HG02610 (cell line): ENCODE measurements at regions not wholly inside any gene's neighbourhood (a gene's known extent, or its start where the extent isn't known, plus 50 kb on each side); places are given as distances from the start of the nearest gene placed in this dataset.
"Not testable (repeated sequence)": the region's sequence is repeated elsewhere in the genome, so short reads cannot be mapped to it uniquely, and the experiment has no call there.

Source experiments
- ATAC-seq: cut with Tn5 transposase; IDR thresholded peaks from one replicate; pipeline ENCODE4 v1.9.1; 2021; ENCODE audit warnings: mild to moderate bottlenecking, moderate library complexity; ENCODE audit not compliant: unreplicated experiment

GRCh38 chr7:153912211-153912610, 140.0 kb upstream of the DPP6 start:
- no peak for ATAC-seq

DNA sequence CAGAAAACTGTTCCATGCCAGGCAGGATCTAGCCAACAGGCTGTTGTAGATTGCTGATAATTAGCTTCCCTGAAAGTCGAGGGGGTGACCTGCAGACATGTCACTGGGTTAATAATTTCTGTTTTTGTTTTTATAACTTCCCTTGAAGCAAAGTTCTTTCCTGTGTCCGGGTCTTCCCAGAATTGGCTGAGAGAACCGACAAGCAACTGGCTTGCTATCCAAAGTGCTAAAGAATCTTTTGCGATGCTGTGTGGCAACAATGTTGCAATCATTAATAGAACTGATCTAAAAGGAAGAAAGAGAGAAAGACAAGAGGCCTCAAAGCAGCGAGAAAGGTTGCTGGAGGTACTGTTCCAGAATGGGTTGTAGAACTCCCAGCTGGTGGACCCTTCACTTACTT, 132.1 kb upstream of the DPP6 start:
- ATAC-seq, result no peak

GRCh38 chr7:153920897-153921296, 131.3 kb upstream of the DPP6 start:
- no peak for ATAC-seq

DNA sequence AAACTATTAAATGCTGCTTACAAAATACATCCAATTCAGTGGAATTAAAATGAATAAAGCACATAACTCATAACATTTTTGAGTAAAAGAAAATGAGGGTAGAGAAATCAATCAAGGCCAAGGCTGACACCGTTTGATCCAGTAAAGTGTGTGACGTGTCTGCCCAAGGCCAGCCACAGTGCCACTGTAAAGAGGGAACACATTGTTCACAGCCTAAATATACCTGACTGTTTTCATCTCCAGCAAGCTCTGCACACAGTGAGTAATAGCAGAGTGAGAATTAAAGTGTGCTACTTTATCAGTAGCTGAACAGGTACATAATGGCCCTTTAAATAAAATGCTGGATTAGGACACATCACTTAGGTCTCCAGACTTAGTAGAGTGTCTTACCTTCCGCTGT, 130.8 kb upstream of the DPP6 start:
- ATAC-seq, result no peak

DNA sequence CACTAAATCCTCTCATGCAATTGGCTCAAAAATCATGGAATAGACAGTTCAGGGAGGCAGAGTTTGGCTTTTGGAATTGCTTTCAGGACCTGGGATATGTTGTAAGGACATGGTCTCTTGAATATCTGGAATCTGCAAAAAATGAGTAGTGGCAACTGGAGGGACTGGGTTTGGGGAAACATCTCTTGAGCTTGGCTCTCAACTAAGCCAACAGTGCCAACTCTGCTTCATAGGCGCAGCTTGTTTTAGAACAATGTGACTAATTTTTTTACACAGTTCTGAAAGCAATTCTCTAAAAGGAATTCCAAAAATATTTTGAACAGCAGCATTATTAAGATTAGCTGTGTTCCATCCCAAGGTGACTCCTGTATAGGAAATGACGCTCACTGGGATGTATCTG, 121.5 kb upstream of the DPP6 start:
- no peak for ATAC-seq

DNA sequence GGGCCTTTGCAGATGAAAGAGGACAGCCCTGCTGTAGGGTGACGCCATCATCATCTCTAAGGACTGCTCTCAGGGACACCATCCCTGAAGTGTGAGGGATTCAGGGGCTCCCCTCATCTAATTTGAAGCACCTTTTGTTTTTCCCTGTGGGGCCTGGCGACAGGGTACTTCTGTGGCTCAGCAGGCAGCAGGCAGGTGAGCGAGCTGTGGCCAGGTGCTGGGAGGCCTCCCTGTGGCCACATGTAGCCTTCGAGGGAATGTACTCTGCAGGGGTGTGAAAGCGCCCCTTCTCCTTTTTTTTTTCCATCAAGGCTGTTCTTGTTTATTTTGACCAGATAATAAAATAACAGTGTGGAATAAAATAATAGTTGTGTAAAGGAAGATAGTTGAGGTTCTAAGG, 118.2 kb upstream of the DPP6 start:
- ATAC-seq, result no peak

- no peak for ATAC-seq
Measured at GRCh38 chr7:153934629-153935028, 117.6 kb upstream of the DPP6 start.

DNA sequence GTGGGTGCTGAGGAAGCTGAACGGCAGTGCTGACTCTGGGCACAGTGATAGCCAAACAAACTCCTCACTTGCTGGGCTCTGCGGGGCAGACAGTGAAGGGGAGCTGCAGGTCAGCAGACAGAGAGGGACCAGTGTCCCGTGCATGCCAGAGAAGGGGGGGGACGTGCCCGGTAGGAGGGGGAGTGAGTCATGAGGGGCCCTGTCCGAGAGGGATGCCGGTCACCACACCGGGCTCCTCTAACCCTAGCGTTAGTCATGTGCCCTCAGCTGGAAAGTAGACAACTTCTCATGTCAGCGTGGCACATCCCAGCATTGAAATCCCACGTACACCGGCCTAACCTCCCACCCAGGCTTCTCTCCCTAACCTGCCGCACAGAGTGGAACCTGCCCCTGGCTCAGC, 117.1 kb upstream of the DPP6 start:
- no peak for ATAC-seq

- no peak for ATAC-seq
Measured at GRCh38 chr7:153938451-153938850, 113.7 kb upstream of the DPP6 start.

DNA sequence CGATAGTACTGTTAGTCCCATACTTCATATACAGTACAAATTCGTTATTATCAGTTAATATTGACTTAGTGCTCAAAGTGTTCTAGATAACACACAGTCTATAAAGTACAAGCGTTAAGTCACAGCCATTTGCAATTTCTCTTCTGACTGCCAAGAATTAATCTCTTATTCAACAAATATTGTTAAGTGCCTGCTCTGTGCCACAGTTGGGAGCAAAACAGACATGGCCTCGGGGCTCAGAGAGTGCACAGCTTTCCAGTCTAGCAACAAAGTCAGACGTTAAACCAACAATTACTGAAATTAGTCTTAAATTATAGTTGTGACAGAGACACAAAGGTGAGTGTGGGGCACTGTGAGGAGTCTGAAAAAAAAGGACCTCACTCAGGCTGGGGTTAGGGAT, 113.0 kb upstream of the DPP6 start:
- no peak for ATAC-seq

- no peak for ATAC-seq
Measured at GRCh38 chr7:153939654-153940053, 112.5 kb upstream of the DPP6 start.

- ATAC-seq, result no peak
Measured at GRCh38 chr7:153941061-153941460, 111.1 kb upstream of the DPP6 start.

GRCh38 chr7:153942036-153942435, 110.2 kb upstream of the DPP6 start:
- no peak for ATAC-seq

DNA sequence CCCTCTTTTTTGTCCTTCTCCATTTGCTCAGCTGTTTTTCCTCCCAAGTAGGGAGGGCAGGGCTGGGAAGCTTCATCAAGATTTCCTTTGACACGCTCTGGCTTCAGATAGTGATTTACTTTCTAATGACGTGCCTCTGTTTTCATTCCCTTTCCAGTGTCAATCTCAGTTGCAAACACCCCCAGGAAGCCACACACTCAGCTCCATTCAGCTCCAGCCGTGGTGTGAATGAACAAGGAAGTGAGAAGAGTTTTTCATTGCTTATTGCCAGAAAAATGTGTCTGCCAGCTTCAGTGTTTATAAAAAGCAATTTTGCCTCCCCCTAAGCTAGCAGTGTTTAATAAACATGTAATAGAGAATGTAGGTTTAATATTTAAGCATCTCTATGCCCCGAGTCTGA, 108.7 kb upstream of the DPP6 start:
- no peak for ATAC-seq

DNA sequence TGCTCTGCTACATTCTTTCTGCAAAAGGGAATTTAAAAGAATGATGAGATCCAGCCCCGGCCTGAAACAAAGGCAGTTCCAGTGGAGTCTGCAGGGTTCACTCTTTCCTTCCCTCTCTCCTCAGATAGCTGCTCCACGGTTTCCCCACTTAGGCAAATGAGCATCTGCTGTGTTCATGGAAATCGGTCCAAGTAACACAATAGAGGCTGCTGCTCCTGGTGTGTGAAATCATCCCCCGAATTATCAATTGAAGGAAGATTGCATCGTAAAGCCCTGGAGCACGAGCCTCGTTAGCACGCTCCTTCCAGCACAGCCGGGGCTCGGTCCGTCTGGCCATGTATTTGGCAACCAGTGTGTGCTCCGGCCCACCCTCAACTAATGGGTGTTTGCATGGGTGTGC, 108.3 kb upstream of the DPP6 start:
- no peak for ATAC-seq

GRCh38 chr7:153948060-153948459, 104.1 kb upstream of the DPP6 start:
- no peak for ATAC-seq

DNA sequence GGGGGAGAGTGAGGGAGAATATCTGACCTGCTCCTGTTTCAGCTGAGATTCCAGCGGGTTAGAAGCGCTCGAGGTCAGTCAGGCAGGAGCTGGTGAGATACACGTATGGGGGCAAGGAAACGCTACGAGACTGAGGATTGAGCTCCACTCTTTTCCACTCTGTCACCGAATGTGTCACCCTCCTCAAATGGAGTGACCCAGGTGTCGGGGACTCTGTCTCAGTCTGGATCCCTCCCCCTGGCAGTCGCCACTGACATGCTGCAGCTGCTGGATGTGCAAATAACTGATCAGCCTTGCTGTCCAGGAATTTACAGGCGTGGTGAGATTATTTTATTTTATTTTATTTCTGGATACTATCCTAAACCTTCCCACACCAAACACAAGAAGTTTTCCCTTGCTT, 100.9 kb upstream of the DPP6 start:
- ATAC-seq, result no peak

DNA sequence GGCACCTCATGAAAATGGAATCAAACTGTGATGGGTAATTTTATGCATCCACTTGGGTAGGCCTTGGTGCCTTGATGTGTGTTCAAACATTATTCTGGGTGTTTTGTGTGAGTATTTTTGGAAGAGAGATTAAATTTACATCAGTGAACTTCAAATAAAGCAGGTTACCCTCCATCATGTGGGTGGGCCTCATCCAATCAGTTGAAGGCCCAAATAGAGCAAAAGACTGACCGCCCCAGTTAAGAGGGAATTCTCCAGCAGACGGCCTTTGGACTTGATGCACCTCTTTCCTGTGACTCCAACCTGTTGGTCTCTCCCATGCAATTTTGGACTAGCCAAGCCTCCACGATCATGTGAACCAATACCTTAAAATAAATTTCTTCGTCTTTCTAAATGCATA, 97.7 kb upstream of the DPP6 start:
- no peak for ATAC-seq

GRCh38 chr7:153957677-153958076, 94.5 kb upstream of the DPP6 start:
- not testable (repeated sequence) for ATAC-seq

GRCh38 chr7:153958381-153958780, 93.8 kb upstream of the DPP6 start:
- not testable (repeated sequence) for ATAC-seq

GRCh38 chr7:153958789-153959188, 93.4 kb upstream of the DPP6 start:
- ATAC-seq, result not testable (repeated sequence)

GRCh38 chr7:153964481-153965112, 87.6 kb upstream of the DPP6 start:
- ATAC-seq, result not testable (repeated sequence)

GRCh38 chr7:153969016-153969415, 83.2 kb upstream of the DPP6 start:
- ATAC-seq, result not testable (repeated sequence)
